Mammary epithelial cell (primary cell): ENCODE measurements at regions not wholly inside any gene's neighbourhood (a gene's known extent, or its start where the extent isn't known, plus 50 kb on each side); places are given as distances from the start of the nearest gene placed in this dataset.
"Not testable (repeated sequence)": the region's sequence is repeated elsewhere in the genome, so short reads cannot be mapped to it uniquely, and the experiment has no call there.

Source experiments
- CTCF ChIP-seq, 2 donors: IDR thresholded peaks in 1 of 2; conservative IDR thresholded peaks in 1 of 2; 2 replicates each; pipeline ENCODE4 v1.5.1; 2011 to 2012; ENCODE audit warnings: inconsistent platforms in 2 of 2, low read length in 2 of 2, mild to moderate bottlenecking in 2 of 2, control low read depth in 1 of 2, low read depth in 1 of 2; ENCODE audit not compliant: insufficient read depth in 1 of 2; ENCODE audit errors: extremely low read depth in 1 of 2
- EZH2 ChIP-seq: IDR thresholded peaks from 2 replicates; pipeline ENCODE4 v1.6.1; 2012; ENCODE audit warnings: low read length, inconsistent platforms, borderline replicate concordance

- TF ChIP-seq CTCF (conservative IDR thresholded peaks at IDR 0.05 in 1 of 2, IDR thresholded peaks at IDR 0.05 in 1 of 2; ENCODE audit: extremely low read depth in 1 of 2, insufficient read depth in 1 of 2, low read depth in 1 of 2, low read length in 2 of 2); EZH2: not testable (repeated sequence)
Observed at GRCh38 chr11:96585944-96586880, 196.4 kb downstream of the JRKL start.
